Testis (tissue), 2 donors: ENCODE measurements at regions not wholly inside any gene's neighbourhood (a gene's known extent, or its start where the extent isn't known, plus 50 kb on each side); places are given as distances from the start of the nearest gene placed in this dataset.

Experiments used
- POLR2A ChIP-seq: fragments of 450-650 bp; IDR thresholded peaks from one replicate; pipeline ENCODE4 v1.6.1; 2017; ENCODE audit warnings: antibody characterized with exemption, mild to moderate bottlenecking, moderate library complexity
- TF ChIP-seq, protein P1 (sequence below), 3 experiments: fragments of 450-650 bp in 2 of 3; fragments of 200-600 bp in 1 of 3; sonication (generic) in 1 of 3; IDR thresholded peaks; one replicate each; pipeline ENCODE4 v1.5.1; 2016 to 2019; ENCODE audit warnings: antibody characterized with exemption in 3 of 3, mild to moderate bottlenecking in 2 of 3, moderate library complexity in 1 of 3

DNA sequence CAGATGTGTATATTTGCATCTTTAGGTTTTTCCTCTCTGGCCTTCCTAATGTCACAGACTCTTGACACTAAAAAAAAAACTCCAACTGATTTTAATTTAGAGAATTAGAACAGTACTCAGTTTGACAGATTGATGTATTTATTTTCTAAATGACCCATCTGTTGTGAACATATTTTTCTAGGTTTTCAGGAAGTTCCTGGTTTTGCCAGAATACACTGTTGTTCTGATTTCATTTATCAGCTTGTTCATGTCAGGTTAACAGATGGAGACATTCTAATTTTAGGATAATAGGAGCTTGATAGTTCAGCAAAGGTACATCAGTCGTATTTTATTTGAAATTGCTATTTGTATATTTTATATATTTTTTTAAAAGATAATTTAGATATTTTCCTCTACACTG lies 133.4 kb downstream of the TANC2 start:
- TF ChIP-seq, protein P1, sequence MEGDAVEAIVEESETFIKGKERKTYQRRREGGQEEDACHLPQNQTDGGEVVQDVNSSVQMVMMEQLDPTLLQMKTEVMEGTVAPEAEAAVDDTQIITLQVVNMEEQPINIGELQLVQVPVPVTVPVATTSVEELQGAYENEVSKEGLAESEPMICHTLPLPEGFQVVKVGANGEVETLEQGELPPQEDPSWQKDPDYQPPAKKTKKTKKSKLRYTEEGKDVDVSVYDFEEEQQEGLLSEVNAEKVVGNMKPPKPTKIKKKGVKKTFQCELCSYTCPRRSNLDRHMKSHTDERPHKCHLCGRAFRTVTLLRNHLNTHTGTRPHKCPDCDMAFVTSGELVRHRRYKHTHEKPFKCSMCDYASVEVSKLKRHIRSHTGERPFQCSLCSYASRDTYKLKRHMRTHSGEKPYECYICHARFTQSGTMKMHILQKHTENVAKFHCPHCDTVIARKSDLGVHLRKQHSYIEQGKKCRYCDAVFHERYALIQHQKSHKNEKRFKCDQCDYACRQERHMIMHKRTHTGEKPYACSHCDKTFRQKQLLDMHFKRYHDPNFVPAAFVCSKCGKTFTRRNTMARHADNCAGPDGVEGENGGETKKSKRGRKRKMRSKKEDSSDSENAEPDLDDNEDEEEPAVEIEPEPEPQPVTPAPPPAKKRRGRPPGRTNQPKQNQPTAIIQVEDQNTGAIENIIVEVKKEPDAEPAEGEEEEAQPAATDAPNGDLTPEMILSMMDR (IDR thresholded peaks at IDR 0.05) = no peak
- TF ChIP-seq POLR2A = no peak
